ENCODE measurements at regions not wholly inside any gene's neighbourhood (a gene's known extent, or its start where the extent isn't known, plus 50 kb on each side); places are given as distances from the start of the nearest gene placed in this dataset.

- ChIA-PET CTCF (no interaction called here), POLR2A (no interaction called here)
- in situ Hi-C loops (cut with HindIII; ENCODE audit: low pct_unique_long_range_greater_than_20kb, low sequenced_read_pairs) (no loop called here), intact Hi-C loops (cut with micrococcal nuclease; ENCODE audit: unreplicated experiment) (no loop called here)
- no peak overlapping the region for H3K27ac ChIP-seq (ENCODE audit: low read length)
- ATAC-seq: no peak
- no peaks in the 10 kb centered on the region for H3K9me3 ChIP-seq (ENCODE audit: control insufficient read depth, insufficient read depth, low read depth, low read length)
- H3K36me3 ChIP-seq (ENCODE audit: control insufficient read depth, insufficient read depth, low read length): no peaks in the 10 kb centered on the region
- no peak overlapping the region for H3K4me3 ChIP-seq (ENCODE audit: low read depth in 2 of 2, low read length in 2 of 2)
- TF ChIP-seq CTCF (IDR thresholded peaks at IDR 0.05) (no peak), POLR2AphosphoS5 (IDR thresholded peaks at IDR 0.05; ENCODE audit: low read depth, low read length) (no peak), REST (IDR thresholded peaks at IDR 0.05; ENCODE audit: insufficient read depth in 1 of 2, low read depth in 2 of 2, low read length in 1 of 2) (no peak), SIN3A (IDR thresholded peaks at IDR 0.05; ENCODE audit: borderline replicate concordance, insufficient read depth, low read depth, low read length) (no peak), TCF7L2 (IDR thresholded peaks at IDR 0.05; ENCODE audit: low read depth, low read length) (no peak)
- H3K27me3 ChIP-seq (ENCODE audit: control insufficient read depth, insufficient read depth, low read length): no peaks in the 10 kb centered on the region
- BruUV-seq (replicated peaks): no TSS peak
- no peaks in the 10 kb centered on the region for H3K4me1 ChIP-seq (ENCODE audit: control insufficient read depth, insufficient read depth, low read length)
- DNase-seq (ENCODE audit: low read depth, low spot score): no peak
Measured at GRCh38 chr1:80413969-80414368, 1386.8 kb upstream of the ADGRL2 start.

- CTCF ChIA-PET: no interaction called here
- intact Hi-C loops (cut with micrococcal nuclease; ENCODE audit: unreplicated experiment): no loop called here
Measured at GRCh38 chr1:80410233-80410632, 1390.5 kb upstream of the ADGRL2 start.

More at GRCh38 chr1:80410233-80410632, 1390.5 kb upstream of the ADGRL2 start:
- no peaks in the 10 kb centered on the region for H3K9me3 ChIP-seq (ENCODE audit: control insufficient read depth, insufficient read depth, low read depth, low read length)
- no peaks in the 10 kb centered on the region for H3K27me3 ChIP-seq (ENCODE audit: control insufficient read depth, insufficient read depth, low read length)
- TF ChIP-seq POLR2AphosphoS5 (IDR thresholded peaks at IDR 0.05; ENCODE audit: low read depth, low read length) (no peak), SIN3A (IDR thresholded peaks at IDR 0.05; ENCODE audit: borderline replicate concordance, insufficient read depth, low read depth, low read length) (no peak), REST (IDR thresholded peaks at IDR 0.05; ENCODE audit: insufficient read depth in 1 of 2, low read depth in 2 of 2, low read length in 1 of 2) (no peak), CTCF (IDR thresholded peaks at IDR 0.05) (no peak), TCF7L2 (IDR thresholded peaks at IDR 0.05; ENCODE audit: low read depth, low read length) (no peak)
- H3K4me1 ChIP-seq (ENCODE audit: control insufficient read depth, insufficient read depth, low read length): no peaks in the 10 kb centered on the region
- in situ Hi-C loops (cut with HindIII; ENCODE audit: low pct_unique_long_range_greater_than_20kb, low sequenced_read_pairs): no loop called here
- H3K36me3 ChIP-seq (ENCODE audit: control insufficient read depth, insufficient read depth, low read length): no peaks in the 10 kb centered on the region
- ATAC-seq: no peak
- no peak overlapping the region for H3K27ac ChIP-seq (ENCODE audit: low read length)
- BruUV-seq (replicated peaks): no TSS peak
- H3K4me3 ChIP-seq (ENCODE audit: low read depth in 2 of 2, low read length in 2 of 2): no peak overlapping the region
- POLR2A ChIA-PET: interaction anchor here (0.7 kb wide), 1 partner anchor 1115 kb away, joined by 3 read pairs; no protein-coding TSS in a partner anchor
- no peak for DNase-seq (ENCODE audit: low read depth, low spot score)

Measured in Panc1 (cell line).